ENCODE measurements at regions not wholly inside any gene's neighbourhood (a gene's known extent, or its start where the extent isn't known, plus 50 kb on each side); places are given as distances from the start of the nearest gene placed in this dataset.

DNA sequence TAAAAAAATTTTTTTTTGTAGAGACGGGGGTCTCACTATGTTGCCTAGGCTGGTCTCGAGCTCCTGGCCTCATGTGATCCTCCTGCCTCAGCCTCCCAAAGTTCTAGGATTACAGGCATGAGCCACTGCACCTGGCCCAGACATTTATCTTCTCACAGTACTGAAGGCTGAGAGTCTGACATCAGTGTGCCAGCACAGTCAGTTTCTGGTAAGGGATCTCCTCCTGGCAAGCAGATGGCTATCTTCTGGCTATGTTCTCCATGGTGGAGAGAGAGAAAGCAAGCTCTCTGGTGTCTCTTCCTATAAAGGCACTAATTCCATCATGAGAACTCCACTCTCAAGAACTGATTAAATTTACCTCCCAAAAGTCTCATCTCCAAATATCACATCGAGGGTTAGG, 57.8 kb upstream of the C1orf185 start:
- TF ChIP-seq POLR2A (IDR thresholded peaks at IDR 0.05; ENCODE audit: low read length) = no peak
- TF ChIP-seq GATA1 (IDR thresholded peaks at IDR 0.05; ENCODE audit: low read depth, low read length) = no peak
